ENCODE measurements at regions not wholly inside any gene's neighbourhood (a gene's known extent, or its start where the extent isn't known, plus 50 kb on each side); places are given as distances from the start of the nearest gene placed in this dataset.
A peak's percentile ranks its signal among the peaks of the same experiment; 100 is the strongest.

DNA sequence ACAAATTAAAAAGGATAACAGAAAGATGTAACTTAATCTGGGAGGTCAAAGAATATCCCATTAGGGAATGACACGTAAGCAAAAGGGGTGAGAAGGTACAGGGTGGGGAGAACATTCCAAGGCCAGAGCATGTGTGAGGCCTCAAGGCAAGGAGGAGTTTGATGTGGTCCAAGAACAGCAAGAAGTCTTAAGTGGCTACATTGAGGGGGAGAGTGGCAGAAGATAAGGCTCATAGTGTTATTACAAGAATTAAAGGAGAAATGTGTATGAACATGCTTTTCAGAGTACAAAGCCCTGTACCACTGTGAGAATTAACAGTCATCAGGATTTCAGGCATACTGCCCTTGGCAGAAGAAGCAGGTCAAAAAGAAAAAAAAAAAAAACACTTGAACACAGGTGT, 174.4 kb upstream of the ERBB4 start:
- Mint-ChIP-seq H3K27me3 (ENCODE audit: low read depth) (no peaks in the 10 kb centered on the region), H3K4me1 (peaks cover 2 to 7% of the 10 kb centered on the region in 2 experiments), H3K9me3 (no peaks in the 10 kb centered on the region), H3K4me3 (no peak overlapping the region), H3K27ac (peak overlapping the region in 1 of 3 experiments; percentile 27; a peak in 2 of 7 replicates), H3K36me3 (ENCODE audit: insufficient read depth in 1 of 3, low read depth in 3 of 3) (no peaks in the 10 kb centered on the region; a peak in 1 of 7 replicates)
- no peak overlapping the region for H2BK5ac ChIP-seq (ENCODE audit: insufficient read length, low read length)
- no peak overlapping the region for H2AK5ac ChIP-seq (ENCODE audit: insufficient read length, low read length)
- H3K4ac ChIP-seq (ENCODE audit: low read depth, low read length), result no peak overlapping the region
- H3K23me2 ChIP-seq (ENCODE audit: insufficient read length, low read depth, low read length, poor library complexity, severe bottlenecking), result no peaks in the 10 kb centered on the region
- TF ChIP-seq, protein P1, sequence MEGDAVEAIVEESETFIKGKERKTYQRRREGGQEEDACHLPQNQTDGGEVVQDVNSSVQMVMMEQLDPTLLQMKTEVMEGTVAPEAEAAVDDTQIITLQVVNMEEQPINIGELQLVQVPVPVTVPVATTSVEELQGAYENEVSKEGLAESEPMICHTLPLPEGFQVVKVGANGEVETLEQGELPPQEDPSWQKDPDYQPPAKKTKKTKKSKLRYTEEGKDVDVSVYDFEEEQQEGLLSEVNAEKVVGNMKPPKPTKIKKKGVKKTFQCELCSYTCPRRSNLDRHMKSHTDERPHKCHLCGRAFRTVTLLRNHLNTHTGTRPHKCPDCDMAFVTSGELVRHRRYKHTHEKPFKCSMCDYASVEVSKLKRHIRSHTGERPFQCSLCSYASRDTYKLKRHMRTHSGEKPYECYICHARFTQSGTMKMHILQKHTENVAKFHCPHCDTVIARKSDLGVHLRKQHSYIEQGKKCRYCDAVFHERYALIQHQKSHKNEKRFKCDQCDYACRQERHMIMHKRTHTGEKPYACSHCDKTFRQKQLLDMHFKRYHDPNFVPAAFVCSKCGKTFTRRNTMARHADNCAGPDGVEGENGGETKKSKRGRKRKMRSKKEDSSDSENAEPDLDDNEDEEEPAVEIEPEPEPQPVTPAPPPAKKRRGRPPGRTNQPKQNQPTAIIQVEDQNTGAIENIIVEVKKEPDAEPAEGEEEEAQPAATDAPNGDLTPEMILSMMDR (conservative IDR thresholded peaks at IDR 0.05), result no peak
- no peak for DNase-seq
- H2BK20ac ChIP-seq (ENCODE audit: low read depth, low read length, poor library complexity, severe bottlenecking), result no peak overlapping the region
- no peaks in the 10 kb centered on the region for H3K4me1 ChIP-seq (ENCODE audit: insufficient read depth, low read length)
- no peak overlapping the region for H3K27ac ChIP-seq (ENCODE audit: insufficient read length, low read depth, low read length)
- no peaks in the 10 kb centered on the region for H3K79me1 ChIP-seq (ENCODE audit: insufficient read depth, low read depth, low read length, poor library complexity, severe bottlenecking)
- H3T11ph ChIP-seq (ENCODE audit: low read length), result no peak overlapping the region
- no peak overlapping the region for H2BK15ac ChIP-seq (ENCODE audit: low read depth, low read length)
- H4K8ac ChIP-seq (replicated peaks; ENCODE audit: insufficient read length, low read depth, low read length), result no peak overlapping the region
- H3K4me2 ChIP-seq (ENCODE audit: insufficient read depth, insufficient read length, low read length), result no peak overlapping the region
- no peaks in the 10 kb centered on the region for H4K20me1 ChIP-seq (ENCODE audit: control insufficient read depth, insufficient read depth, insufficient read length)
- H3K23ac ChIP-seq (ENCODE audit: insufficient read length, low read depth, low read length), result no peak overlapping the region
- no peak overlapping the region for H4K5ac ChIP-seq (ENCODE audit: insufficient read length, low read depth, low read length)
- H3K9ac ChIP-seq (ENCODE audit: extremely low read depth, insufficient read length, low read length), result no peak overlapping the region
- no peak overlapping the region for H2BK120ac ChIP-seq (ENCODE audit: low read depth, low read length, poor library complexity, severe bottlenecking)
- H4K91ac ChIP-seq (ENCODE audit: insufficient read length, low read depth, low read length), result no peak overlapping the region
- no peak overlapping the region for H2BK12ac ChIP-seq (ENCODE audit: insufficient read length, low read depth, low read length)
- no peak overlapping the region for H3K14ac ChIP-seq (ENCODE audit: insufficient read depth, low read length)
- no peak overlapping the region for H3K18ac ChIP-seq (ENCODE audit: insufficient read length, low read depth, low read length)
- no CpG with 5 or more reads among the region's 1 CpG for WGBS (ENCODE audit: extremely low coverage, insufficient read length, low lambda C conversion rate)
- no peak overlapping the region for H2AFZ ChIP-seq (ENCODE audit: low read length)
- no peaks in the 10 kb centered on the region for H3K9me3 ChIP-seq (ENCODE audit: control insufficient read depth, low read depth, low read length)
- H3K27me3 ChIP-seq (ENCODE audit: insufficient read depth, low read length), result no peaks in the 10 kb centered on the region
- no peak overlapping the region for H3K56ac ChIP-seq (ENCODE audit: insufficient read length, low read depth, low read length)
- no peaks in the 10 kb centered on the region for H3K79me2 ChIP-seq (ENCODE audit: insufficient read depth, low read length)
